ENCODE measurements at regions not wholly inside any gene's neighbourhood (a gene's known extent, or its start where the extent isn't known, plus 50 kb on each side); places are given as distances from the start of the nearest gene placed in this dataset.
"Not testable (repeated sequence)": the region's sequence is repeated elsewhere in the genome, so short reads cannot be mapped to it uniquely, and the experiment has no call there.

DNA sequence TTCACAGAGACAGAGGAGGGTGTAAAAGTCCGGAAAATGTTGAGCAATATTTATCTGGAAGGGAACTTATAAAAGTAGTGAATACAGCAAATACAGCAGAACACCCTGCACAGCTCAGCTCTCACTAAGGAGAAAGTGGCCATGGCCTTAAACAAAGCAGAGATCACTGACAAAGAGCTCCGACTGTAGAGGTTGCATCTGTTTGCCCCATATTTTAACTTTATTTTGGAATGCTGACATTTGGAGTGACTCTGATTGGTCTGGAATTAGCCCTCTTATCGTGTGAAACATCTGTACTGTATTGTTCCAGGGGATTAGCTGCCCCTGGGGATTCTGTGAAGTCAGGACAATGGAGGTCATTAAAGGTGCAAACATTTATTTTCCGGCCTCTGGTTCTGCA is 1275.7 kb upstream of the FLRT2 start:
- DNase-seq (ENCODE audit: low spot score) = no peak

- no peak for DNase-seq (ENCODE audit: low spot score)
Observed at GRCh38 chr14:84262932-84263331, 1267.0 kb upstream of the FLRT2 start.

- no peak for DNase-seq (ENCODE audit: low spot score)
Observed at GRCh38 chr14:84272290-84272721, 1257.6 kb upstream of the FLRT2 start.

DNA sequence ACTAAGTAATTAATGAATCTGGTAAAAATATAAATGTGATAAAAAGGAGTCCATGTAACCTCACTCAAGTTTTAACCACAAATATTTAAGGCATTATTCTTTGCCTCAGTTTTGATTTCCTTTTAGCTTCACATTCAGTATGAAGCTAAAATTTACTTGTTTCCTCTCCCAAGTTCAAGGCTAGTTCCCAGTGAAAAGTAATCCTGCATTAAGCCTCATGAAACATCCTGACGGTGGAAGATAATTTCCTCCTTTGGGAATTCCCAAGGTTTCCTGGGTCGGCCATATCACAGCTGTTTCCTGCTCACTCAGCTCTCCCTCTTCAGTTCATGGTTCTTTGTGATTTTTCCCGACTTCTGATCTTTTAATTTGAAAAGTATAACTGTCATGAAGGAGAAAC is 1256.8 kb upstream of the FLRT2 start:
- DNase-seq (ENCODE audit: low spot score) = no peak

DNA sequence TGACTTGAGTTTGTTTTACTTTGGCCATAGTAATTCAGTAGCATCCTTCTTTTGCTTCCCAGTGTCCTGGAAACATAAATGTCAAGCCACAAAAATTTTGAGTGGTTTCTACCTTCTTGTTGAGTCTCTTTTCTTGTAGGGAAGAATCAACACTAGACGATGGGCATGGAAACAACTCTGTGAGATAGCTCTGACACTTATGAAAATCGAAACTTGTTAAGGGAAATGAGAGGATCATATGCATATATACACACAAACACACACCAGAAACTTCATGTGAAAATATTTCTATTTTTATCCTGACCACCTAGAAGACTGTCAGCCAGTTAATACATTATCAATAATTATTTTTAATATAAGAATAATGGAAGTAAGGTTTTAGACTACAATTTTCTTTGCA is 1247.3 kb upstream of the FLRT2 start:
- no peak for DNase-seq (ENCODE audit: low spot score)

- no peak for DNase-seq (ENCODE audit: low spot score)
Observed at GRCh38 chr14:84288781-84289180, 1241.2 kb upstream of the FLRT2 start.

- DNase-seq (ENCODE audit: low spot score) = no peak
Observed at GRCh38 chr14:84298663-84299195, 1231.2 kb upstream of the FLRT2 start.

- no peak for DNase-seq (ENCODE audit: low spot score)
Observed at GRCh38 chr14:84303140-84303539, 1226.8 kb upstream of the FLRT2 start.

DNA sequence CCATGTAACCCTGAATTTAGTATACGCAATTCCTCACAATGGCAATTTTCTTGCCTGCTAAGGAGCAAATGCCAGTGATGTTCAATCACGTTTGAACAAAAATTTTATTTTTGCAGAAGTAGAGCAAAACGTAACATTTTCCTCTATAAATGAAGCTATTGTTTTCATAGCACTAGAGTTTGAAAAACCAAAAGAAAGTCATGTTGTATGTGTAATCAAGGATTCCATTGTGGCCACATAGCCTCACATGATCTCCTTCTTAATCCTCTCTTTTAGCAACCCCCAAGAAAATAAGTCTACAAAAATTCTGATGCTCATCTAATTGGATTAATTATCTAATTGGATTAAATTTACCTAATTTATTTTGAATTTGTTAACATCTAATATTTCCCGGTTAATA is 1217.4 kb upstream of the FLRT2 start:
- DNase-seq (ENCODE audit: low spot score) = no peak

DNA sequence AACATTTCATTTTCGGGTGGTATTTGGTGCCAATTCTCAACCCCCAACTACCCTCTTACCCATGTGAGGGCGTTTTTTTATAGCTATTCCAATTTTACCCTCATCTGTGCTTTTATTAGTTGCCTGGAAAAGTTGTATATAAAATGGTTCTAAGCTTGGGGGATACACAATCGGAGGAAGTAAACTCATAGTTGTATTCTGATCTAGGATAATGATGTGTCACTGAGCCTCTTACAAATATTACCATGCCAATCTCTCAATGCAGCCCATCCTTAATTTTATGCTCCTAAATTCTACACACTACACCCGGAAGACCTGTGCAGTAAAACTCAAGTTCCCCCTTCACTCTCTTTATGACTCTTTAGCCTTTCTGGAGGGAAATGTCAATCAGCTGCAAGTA is 1206.5 kb upstream of the FLRT2 start:
- no peak for DNase-seq (ENCODE audit: low spot score)

GRCh38 chr14:84323978-84324377 is 1206.0 kb upstream of the FLRT2 start:
- no peak for DNase-seq (ENCODE audit: low spot score)

DNA sequence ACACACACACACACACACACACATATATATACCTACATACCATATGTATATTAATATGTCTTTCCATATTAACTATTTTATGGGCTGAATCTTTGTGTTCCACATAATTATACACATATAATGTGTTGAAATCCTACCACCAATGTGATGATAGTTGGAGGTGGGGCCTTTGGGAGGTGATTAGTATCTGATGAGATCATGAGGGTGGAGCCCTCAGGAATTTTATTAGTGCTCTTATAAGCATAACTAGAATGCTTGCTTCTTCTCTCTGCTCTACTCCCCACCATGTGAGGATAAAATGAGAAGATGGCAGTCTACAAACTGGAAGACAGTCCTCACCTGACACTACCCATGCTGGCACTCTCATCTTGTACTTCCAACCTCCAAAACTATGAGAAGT is 1193.5 kb upstream of the FLRT2 start:
- DNase-seq (ENCODE audit: low spot score) = no peak

DNA sequence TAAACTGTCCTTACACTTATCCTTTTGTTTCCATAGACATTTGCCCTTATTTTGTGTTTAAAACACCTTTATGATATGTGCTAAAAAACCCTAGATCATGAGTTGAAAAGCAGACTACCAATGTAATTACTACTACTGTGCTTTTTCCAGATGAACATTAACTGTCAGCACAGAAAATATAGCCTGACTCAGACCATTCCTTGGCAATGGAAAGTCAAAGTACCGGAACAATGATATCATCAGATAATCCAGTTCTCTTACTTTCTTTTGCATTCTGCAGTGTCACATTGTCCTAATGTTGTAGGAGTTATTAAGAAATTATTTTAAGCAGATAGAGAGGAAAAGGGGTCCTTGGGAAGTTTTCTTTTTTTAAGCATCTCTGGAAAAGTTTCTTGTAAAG is 1189.0 kb upstream of the FLRT2 start:
- no peak for DNase-seq (ENCODE audit: low spot score)

GRCh38 chr14:84341867-84342266 is 1188.1 kb upstream of the FLRT2 start:
- not testable (repeated sequence) for DNase-seq (ENCODE audit: low spot score)

- peak; percentile 37 for DNase-seq (ENCODE audit: low spot score)
Observed at GRCh38 chr14:84343656-84344055, 1186.3 kb upstream of the FLRT2 start.

DNA sequence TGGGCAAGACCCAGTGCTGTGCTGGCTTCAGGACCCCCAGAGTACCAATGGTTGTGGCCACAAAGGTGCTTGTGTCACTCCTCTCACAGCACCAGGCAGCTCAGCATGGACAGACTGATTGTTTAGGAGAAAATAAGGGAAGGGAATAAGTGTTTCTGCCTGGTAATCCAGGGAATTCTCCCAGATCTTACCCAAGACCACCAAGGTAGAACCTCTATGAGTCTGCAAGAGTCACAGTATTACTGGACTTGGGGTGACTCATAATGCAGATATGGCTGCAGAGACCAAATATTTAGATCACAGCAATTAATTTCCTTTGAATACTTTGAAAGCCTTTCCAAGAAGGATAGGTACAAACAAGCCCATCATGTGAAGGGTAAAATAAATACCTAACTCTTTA is 1178.3 kb upstream of the FLRT2 start:
- no peak for DNase-seq (ENCODE audit: low spot score)

- no peak for DNase-seq (ENCODE audit: low spot score)
Observed at GRCh38 chr14:84361476-84361875, 1168.5 kb upstream of the FLRT2 start.

DNA sequence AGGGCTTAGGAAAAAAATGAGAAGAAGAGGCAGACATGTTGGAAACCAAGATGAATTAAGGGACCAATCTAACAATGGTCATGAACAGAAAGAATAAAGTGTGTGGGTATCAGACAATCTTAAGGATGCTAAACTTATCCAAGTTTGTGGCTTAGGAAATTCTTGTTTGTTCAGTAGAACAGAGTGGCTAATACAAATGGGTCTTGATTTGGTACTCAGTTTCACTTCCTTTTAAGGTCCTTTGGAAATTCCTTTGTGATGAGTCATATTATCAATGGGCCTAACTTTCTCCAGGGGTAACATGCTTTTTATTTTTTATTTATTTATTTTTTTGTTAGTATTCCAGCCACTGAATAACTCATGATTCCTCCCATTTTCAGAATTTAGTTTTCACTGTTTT is 1154.7 kb upstream of the FLRT2 start:
- DNase-seq (ENCODE audit: low spot score) = peak; percentile 6

- DNase-seq (ENCODE audit: low spot score) = no peak
Observed at GRCh38 chr14:84390010-84390409, 1139.9 kb upstream of the FLRT2 start.

GRCh38 chr14:84397631-84398030 is 1132.3 kb upstream of the FLRT2 start:
- no peak for DNase-seq (ENCODE audit: low spot score)

- no peak for DNase-seq (ENCODE audit: low spot score)
Observed at GRCh38 chr14:84399296-84399910, 1130.5 kb upstream of the FLRT2 start.

- no peak for DNase-seq (ENCODE audit: low spot score)
Observed at GRCh38 chr14:84401631-84402030, 1128.3 kb upstream of the FLRT2 start.

GRCh38 chr14:84403585-84403984 is 1126.4 kb upstream of the FLRT2 start:
- no peak for DNase-seq (ENCODE audit: low spot score)

- DNase-seq (ENCODE audit: low spot score) = no peak
Observed at GRCh38 chr14:84404246-84404645, 1125.7 kb upstream of the FLRT2 start.

Data from H4 (cell line).